GM23338 (cell line): ENCODE measurements at regions not wholly inside any gene's neighbourhood (a gene's known extent, or its start where the extent isn't known, plus 50 kb on each side); places are given as distances from the start of the nearest gene placed in this dataset.

ENCODE experiments used
- ATAC-seq: fragments of 200-7000 bp; cut with Tn5 transposase; 3 replicates; pipeline ENCODE4 v1.9.1; 2020
- DNase-seq: peaks from one replicate; pipeline ENCODE4 v3.0.0-alpha.2; 2015; ENCODE audit warnings: low spot score
- H2AFZ ChIP-seq: fragments of 200-600 bp; sonication (generic); 2 replicates; pipeline ENCODE4 v1.8.0; 2016; ENCODE audit warnings: antibody characterized with exemption, mild to moderate bottlenecking, moderate library complexity
- H3F3A ChIP-seq: fragments of 200-600 bp; sonication (generic); replicated peaks from 2 replicates; pipeline ENCODE4 v1.8.0; 2017; ENCODE audit warnings: antibody characterized with exemption, mixed run types, low read depth
- H3K27ac ChIP-seq: fragments of 200-600 bp; sonication (generic); 2 replicates; pipeline ENCODE4 v1.6.1; 2016; ENCODE audit warnings: low read depth
- H3K27me3 ChIP-seq: fragments of 200-600 bp; sonication (generic); 2 replicates; pipeline ENCODE4 v1.8.0; 2016; ENCODE audit warnings: mild to moderate bottlenecking, mixed run types, moderate library complexity; ENCODE audit not compliant: insufficient read depth
- H3K36me3 ChIP-seq: fragments of 200-600 bp; sonication (generic); 2 replicates; pipeline ENCODE4 v1.8.0; 2016; ENCODE audit warnings: mild to moderate bottlenecking; ENCODE audit not compliant: insufficient read depth
- H3K4me1 ChIP-seq: fragments of 200-600 bp; sonication (generic); 2 replicates; pipeline ENCODE4 v1.8.0; 2016; ENCODE audit warnings: mild to moderate bottlenecking, moderate library complexity; ENCODE audit not compliant: insufficient read depth
- H3K4me2 ChIP-seq: fragments of 200-600 bp; sonication (generic); 2 replicates; pipeline ENCODE4 v1.7.1; 2017; ENCODE audit warnings: mixed run types
- H3K4me3 ChIP-seq: fragments of 200-600 bp; sonication (generic); 2 replicates; pipeline ENCODE4 v1.6.1; 2016; ENCODE audit warnings: mixed run types
- H3K79me2 ChIP-seq: fragments of 200-600 bp; sonication (generic); replicated peaks from 2 replicates; pipeline ENCODE4 v1.8.0; 2017; ENCODE audit warnings: mild to moderate bottlenecking; ENCODE audit not compliant: insufficient read depth
- H3K9me2 ChIP-seq: fragments of 200-600 bp; sonication (generic); 2 replicates; pipeline ENCODE4 v1.8.0; 2017; ENCODE audit not compliant: insufficient read depth
- H4K20me1 ChIP-seq: fragments of 200-600 bp; sonication (generic); replicated peaks from 2 replicates; pipeline ENCODE4 v1.8.0; 2017; ENCODE audit warnings: mild to moderate bottlenecking; ENCODE audit not compliant: insufficient read depth
- H3K27ac Mint-ChIP-seq: 2 replicates; pipeline ENCODE4 v1.8.0; 2020; ENCODE audit warnings: inconsistent platforms, mild to moderate bottlenecking, moderate library complexity, mixed read lengths
- H3K27me3 Mint-ChIP-seq: 3 replicates; pipeline ENCODE4 v1.8.0; 2022; ENCODE audit warnings: low read depth, mild to moderate bottlenecking, moderate library complexity, mixed read lengths, inconsistent platforms; ENCODE audit not compliant: insufficient read depth, poor library complexity
- H3K36me3 Mint-ChIP-seq: 3 replicates; pipeline ENCODE4 v1.8.0; 2021; ENCODE audit warnings: low read depth, mild to moderate bottlenecking, inconsistent platforms, moderate library complexity, mixed read lengths
- H3K4me1 Mint-ChIP-seq: 3 replicates; pipeline ENCODE4 v1.8.0; 2020; ENCODE audit warnings: mild to moderate bottlenecking, inconsistent platforms, mixed read lengths
- H3K4me3 Mint-ChIP-seq: 3 replicates; pipeline ENCODE4 v1.8.0; 2021; ENCODE audit warnings: moderate library complexity, mild to moderate bottlenecking, inconsistent platforms, mixed read lengths
- H3K9me3 Mint-ChIP-seq: 3 replicates; pipeline ENCODE4 v1.8.0; 2020; ENCODE audit warnings: moderate library complexity, mild to moderate bottlenecking, inconsistent platforms, mixed read lengths
- EZH2 ChIP-seq: fragments of 200-600 bp; sonication (generic); IDR thresholded peaks from one replicate; pipeline ENCODE4 v1.8.0; 2017; ENCODE audit warnings: antibody characterized with exemption, mild to moderate bottlenecking, low read depth; ENCODE audit not compliant: unreplicated experiment
- EZH2phosphoT487 ChIP-seq: fragments of 200-600 bp; sonication (generic); IDR thresholded peaks from one replicate; pipeline ENCODE4 v1.8.1; 2018; ENCODE audit warnings: antibody characterized with exemption; ENCODE audit not compliant: unreplicated experiment
- JUNB ChIP-seq: IDR thresholded peaks from one replicate; pipeline ENCODE4 v1.6.1; 2016; ENCODE audit warnings: antibody characterized with exemption; ENCODE audit not compliant: unreplicated experiment
- NANOG ChIP-seq: IDR thresholded peaks from 2 replicates; pipeline ENCODE4 v1.6.1; 2016; ENCODE audit warnings: antibody characterized with exemption, borderline replicate concordance
- POLR2AphosphoS5 ChIP-seq: IDR thresholded peaks from 2 replicates; pipeline ENCODE4 v1.6.1; 2016; ENCODE audit warnings: antibody characterized with exemption, low read depth
- ZNF114 ChIP-seq: fragments of 250-450 bp; sonication (Bioruptor Pico); IDR thresholded peaks from 2 replicates; pipeline ENCODE4 v1.5.0; 2020; ENCODE audit warnings: mild to moderate bottlenecking, moderate library complexity
- ZNF331 ChIP-seq: fragments of 250-450 bp; sonication (Bioruptor Pico); IDR thresholded peaks from 2 replicates; pipeline ENCODE4 v1.5.0; 2020; ENCODE audit warnings: low read depth, mild to moderate bottlenecking, moderate library complexity
- TF ChIP-seq, protein P1 (sequence below): fragments of 250-450 bp; sonication (Bioruptor Pico); IDR thresholded peaks from 2 replicates; pipeline ENCODE4 v1.5.0; 2020; ENCODE audit warnings: mild to moderate bottlenecking, moderate library complexity
- TF ChIP-seq, protein P2 (sequence below): IDR thresholded peaks from 2 replicates; pipeline ENCODE4 v1.6.1; 2016; ENCODE audit warnings: antibody characterized with exemption
- TF ChIP-seq, protein P3 (sequence below), 2 experiments: fragments of 200-600 bp in 1 of 2; sonication (generic) in 1 of 2; conservative IDR thresholded peaks; 2 replicates each; pipeline versions ENCODE4 v1.5.1 to v1.6.1; 2016 to 2017; ENCODE audit warnings: antibody characterized with exemption in 2 of 2, low read depth in 2 of 2, mild to moderate bottlenecking in 2 of 2, moderate library complexity in 1 of 2

GRCh38 chr15:70498096-70498626 is 265.2 kb downstream of the UACA start:
- Histone ChIP-seq H3K36me3 (no peaks in the 10 kb centered on the region), H3K4me1 (no peaks in the 10 kb centered on the region), H3K79me2 (no peaks in the 10 kb centered on the region), H3K4me3 (no peak overlapping the region), H3K9me2 (no peaks in the 10 kb centered on the region), H2AFZ (no peak overlapping the region), H4K20me1 (no peaks in the 10 kb centered on the region), H3F3A (no peaks in the 10 kb centered on the region), H3K4me2 (no peak overlapping the region), H3K27ac (no peak overlapping the region), H3K27me3 (no peaks in the 10 kb centered on the region)
- Mint-ChIP-seq H3K9me3 (no peaks in the 10 kb centered on the region), H3K27ac (no peak overlapping the region), H3K4me1 (peaks cover 9% of the 10 kb centered on the region; the same call in 2 of the 3 replicates), H3K27me3 (peaks cover 7% of the 10 kb centered on the region), H3K36me3 (no peaks in the 10 kb centered on the region), H3K4me3 (no peak overlapping the region)
- ATAC-seq (no peak), DNase-seq (no peak)
- no peak for TF ChIP-seq ZNF114 (CRISPR knock-in tag)
- TF ChIP-seq NANOG: no peak
- TF ChIP-seq, protein P1, sequence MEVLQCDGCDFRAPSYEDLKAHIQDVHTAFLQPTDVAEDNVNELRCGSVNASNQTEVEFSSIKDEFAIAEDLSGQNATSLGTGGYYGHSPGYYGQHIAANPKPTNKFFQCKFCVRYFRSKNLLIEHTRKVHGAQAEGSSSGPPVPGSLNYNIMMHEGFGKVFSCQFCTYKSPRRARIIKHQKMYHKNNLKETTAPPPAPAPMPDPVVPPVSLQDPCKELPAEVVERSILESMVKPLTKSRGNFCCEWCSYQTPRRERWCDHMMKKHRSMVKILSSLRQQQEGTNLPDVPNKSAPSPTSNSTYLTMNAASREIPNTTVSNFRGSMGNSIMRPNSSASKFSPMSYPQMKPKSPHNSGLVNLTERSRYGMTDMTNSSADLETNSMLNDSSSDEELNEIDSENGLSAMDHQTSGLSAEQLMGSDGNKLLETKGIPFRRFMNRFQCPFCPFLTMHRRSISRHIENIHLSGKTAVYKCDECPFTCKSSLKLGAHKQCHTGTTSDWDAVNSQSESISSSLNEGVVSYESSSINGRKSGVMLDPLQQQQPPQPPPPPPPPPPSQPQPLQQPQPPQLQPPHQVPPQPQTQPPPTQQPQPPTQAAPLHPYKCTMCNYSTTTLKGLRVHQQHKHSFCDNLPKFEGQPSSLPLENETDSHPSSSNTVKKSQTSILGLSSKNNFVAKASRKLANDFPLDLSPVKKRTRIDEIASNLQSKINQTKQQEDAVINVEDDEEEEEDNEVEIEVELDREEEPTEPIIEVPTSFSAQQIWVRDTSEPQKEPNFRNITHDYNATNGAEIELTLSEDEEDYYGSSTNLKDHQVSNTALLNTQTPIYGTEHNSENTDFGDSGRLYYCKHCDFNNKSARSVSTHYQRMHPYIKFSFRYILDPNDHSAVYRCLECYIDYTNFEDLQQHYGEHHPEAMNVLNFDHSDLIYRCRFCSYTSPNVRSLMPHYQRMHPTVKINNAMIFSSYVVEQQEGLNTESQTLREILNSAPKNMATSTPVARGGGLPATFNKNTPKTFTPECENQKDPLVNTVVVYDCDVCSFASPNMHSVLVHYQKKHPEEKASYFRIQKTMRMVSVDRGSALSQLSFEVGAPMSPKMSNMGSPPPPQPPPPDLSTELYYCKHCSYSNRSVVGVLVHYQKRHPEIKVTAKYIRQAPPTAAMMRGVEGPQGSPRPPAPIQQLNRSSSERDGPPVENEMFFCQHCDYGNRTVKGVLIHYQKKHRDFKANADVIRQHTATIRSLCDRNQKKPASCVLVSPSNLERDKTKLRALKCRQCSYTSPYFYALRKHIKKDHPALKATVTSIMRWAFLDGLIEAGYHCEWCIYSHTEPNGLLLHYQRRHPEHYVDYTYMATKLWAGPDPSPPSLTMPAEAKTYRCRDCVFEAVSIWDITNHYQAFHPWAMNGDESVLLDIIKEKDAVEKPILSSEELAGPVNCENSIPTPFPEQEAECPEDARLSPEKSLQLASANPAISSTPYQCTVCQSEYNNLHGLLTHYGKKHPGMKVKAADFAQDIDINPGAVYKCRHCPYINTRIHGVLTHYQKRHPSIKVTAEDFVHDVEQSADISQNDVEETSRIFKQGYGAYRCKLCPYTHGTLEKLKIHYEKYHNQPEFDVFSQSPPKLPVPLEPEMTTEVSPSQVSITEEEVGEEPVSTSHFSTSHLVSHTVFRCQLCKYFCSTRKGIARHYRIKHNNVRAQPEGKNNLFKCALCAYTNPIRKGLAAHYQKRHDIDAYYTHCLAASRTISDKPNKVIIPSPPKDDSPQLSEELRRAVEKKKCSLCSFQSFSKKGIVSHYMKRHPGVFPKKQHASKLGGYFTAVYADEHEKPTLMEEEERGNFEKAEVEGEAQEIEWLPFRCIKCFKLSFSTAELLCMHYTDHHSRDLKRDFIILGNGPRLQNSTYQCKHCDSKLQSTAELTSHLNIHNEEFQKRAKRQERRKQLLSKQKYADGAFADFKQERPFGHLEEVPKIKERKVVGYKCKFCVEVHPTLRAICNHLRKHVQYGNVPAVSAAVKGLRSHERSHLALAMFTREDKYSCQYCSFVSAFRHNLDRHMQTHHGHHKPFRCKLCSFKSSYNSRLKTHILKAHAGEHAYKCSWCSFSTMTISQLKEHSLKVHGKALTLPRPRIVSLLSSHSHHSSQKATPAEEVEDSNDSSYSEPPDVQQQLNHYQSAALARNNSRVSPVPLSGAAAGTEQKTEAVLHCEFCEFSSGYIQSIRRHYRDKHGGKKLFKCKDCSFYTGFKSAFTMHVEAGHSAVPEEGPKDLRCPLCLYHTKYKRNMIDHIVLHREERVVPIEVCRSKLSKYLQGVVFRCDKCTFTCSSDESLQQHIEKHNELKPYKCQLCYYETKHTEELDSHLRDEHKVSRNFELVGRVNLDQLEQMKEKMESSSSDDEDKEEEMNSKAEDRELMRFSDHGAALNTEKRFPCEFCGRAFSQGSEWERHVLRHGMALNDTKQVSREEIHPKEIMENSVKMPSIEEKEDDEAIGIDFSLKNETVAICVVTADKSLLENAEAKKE (CRISPR knock-in tag): no peak
- TF ChIP-seq POLR2AphosphoS5: no peak
- TF ChIP-seq EZH2: no peak
- TF ChIP-seq JUNB: no peak
- no peak for TF ChIP-seq ZNF331
- TF ChIP-seq EZH2phosphoT487: no peak
- TF ChIP-seq, protein P2, sequence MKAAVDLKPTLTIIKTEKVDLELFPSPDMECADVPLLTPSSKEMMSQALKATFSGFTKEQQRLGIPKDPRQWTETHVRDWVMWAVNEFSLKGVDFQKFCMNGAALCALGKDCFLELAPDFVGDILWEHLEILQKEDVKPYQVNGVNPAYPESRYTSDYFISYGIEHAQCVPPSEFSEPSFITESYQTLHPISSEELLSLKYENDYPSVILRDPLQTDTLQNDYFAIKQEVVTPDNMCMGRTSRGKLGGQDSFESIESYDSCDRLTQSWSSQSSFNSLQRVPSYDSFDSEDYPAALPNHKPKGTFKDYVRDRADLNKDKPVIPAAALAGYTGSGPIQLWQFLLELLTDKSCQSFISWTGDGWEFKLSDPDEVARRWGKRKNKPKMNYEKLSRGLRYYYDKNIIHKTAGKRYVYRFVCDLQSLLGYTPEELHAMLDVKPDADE: no peak
- TF ChIP-seq, protein P3, sequence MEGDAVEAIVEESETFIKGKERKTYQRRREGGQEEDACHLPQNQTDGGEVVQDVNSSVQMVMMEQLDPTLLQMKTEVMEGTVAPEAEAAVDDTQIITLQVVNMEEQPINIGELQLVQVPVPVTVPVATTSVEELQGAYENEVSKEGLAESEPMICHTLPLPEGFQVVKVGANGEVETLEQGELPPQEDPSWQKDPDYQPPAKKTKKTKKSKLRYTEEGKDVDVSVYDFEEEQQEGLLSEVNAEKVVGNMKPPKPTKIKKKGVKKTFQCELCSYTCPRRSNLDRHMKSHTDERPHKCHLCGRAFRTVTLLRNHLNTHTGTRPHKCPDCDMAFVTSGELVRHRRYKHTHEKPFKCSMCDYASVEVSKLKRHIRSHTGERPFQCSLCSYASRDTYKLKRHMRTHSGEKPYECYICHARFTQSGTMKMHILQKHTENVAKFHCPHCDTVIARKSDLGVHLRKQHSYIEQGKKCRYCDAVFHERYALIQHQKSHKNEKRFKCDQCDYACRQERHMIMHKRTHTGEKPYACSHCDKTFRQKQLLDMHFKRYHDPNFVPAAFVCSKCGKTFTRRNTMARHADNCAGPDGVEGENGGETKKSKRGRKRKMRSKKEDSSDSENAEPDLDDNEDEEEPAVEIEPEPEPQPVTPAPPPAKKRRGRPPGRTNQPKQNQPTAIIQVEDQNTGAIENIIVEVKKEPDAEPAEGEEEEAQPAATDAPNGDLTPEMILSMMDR (conservative IDR thresholded peaks at IDR 0.05; ENCODE audit: low read depth in 2 of 2): no peak
